Loucy (cell line): ENCODE measurements at regions not wholly inside any gene's neighbourhood (a gene's known extent, or its start where the extent isn't known, plus 50 kb on each side); places are given as distances from the start of the nearest gene placed in this dataset.
"Not testable (repeated sequence)": the region's sequence is repeated elsewhere in the genome, so short reads cannot be mapped to it uniquely, and the experiment has no call there.

Experiments used
- H2AFZ ChIP-seq: fragments of 200-600 bp; sonication (generic); 2 replicates; pipeline ENCODE4 v1.6.0; 2016; ENCODE audit warnings: antibody characterized with exemption, mild to moderate bottlenecking, low read length, moderate library complexity
- H3F3A ChIP-seq: fragments of 200-600 bp; 2 replicates; pipeline ENCODE4 v1.6.0; 2016; ENCODE audit warnings: antibody characterized with exemption, low read depth, mild to moderate bottlenecking
- H3K27me3 ChIP-seq: fragments of 200-600 bp; sonication (generic); 2 replicates; pipeline ENCODE4 v1.6.1; 2014; ENCODE audit warnings: low read length, mild to moderate bottlenecking; ENCODE audit not compliant: insufficient read depth, poor library complexity, severe bottlenecking
- H3K36me3 ChIP-seq: fragments of 200-600 bp; sonication (generic); 2 replicates; pipeline ENCODE4 v1.6.1; 2016; ENCODE audit warnings: low read length; ENCODE audit not compliant: insufficient read depth
- H3K4me1 ChIP-seq: fragments of 200-600 bp; sonication (generic); 2 replicates; pipeline ENCODE4 v1.5.1; 2014; ENCODE audit warnings: low read length, mild to moderate bottlenecking; ENCODE audit not compliant: insufficient read depth, poor library complexity, severe bottlenecking
- H3K4me2 ChIP-seq: fragments of 200-600 bp; sonication (generic); 2 replicates; pipeline ENCODE4 v1.6.0; 2014; ENCODE audit warnings: antibody characterized with exemption, low read length, low read depth, mild to moderate bottlenecking; ENCODE audit not compliant: poor library complexity, severe bottlenecking
- H3K4me3 ChIP-seq: fragments of 200-600 bp; sonication (generic); 2 replicates; pipeline ENCODE4 v1.5.1; 2014; ENCODE audit warnings: low read length, mild to moderate bottlenecking, mixed read lengths; ENCODE audit not compliant: poor library complexity, severe bottlenecking
- H3K79me2 ChIP-seq: fragments of 200-600 bp; sonication (generic); 2 replicates; pipeline ENCODE4 v1.6.1; 2014; ENCODE audit warnings: low read length; ENCODE audit not compliant: insufficient read depth
- H3K9ac ChIP-seq: fragments of 200-600 bp; sonication (generic); 2 replicates; pipeline ENCODE4 v1.6.0; 2014; ENCODE audit warnings: mild to moderate bottlenecking, low read depth, low read length, moderate library complexity; ENCODE audit not compliant: poor library complexity, severe bottlenecking
- H3K9me2 ChIP-seq: fragments of 200-600 bp; sonication (generic); replicated peaks from 2 replicates; pipeline ENCODE4 v1.6.1; 2016; ENCODE audit warnings: low read depth, low read length, mixed read lengths
- H3K9me3 ChIP-seq: fragments of 200-600 bp; sonication (generic); 2 replicates; pipeline ENCODE4 v1.6.1; 2014; ENCODE audit warnings: mild to moderate bottlenecking, antibody characterized with exemption, low read length, low read depth; ENCODE audit not compliant: insufficient read depth
- H4K20me1 ChIP-seq: fragments of 200-600 bp; sonication (generic); 2 replicates; pipeline ENCODE4 v1.6.0; 2014; ENCODE audit warnings: antibody characterized with exemption, low read length, mild to moderate bottlenecking; ENCODE audit not compliant: insufficient read depth, poor library complexity, severe bottlenecking
- CTCF ChIP-seq: fragments of 200-600 bp; sonication (generic); conservative IDR thresholded peaks from 2 replicates; pipeline ENCODE4 v1.5.1; 2014; ENCODE audit warnings: mild to moderate bottlenecking, antibody characterized with exemption, low read length
- EZH2phosphoT487 ChIP-seq: fragments of 200-600 bp; IDR thresholded peaks from 2 replicates; pipeline ENCODE4 v1.6.1; 2018; ENCODE audit warnings: antibody characterized with exemption, mild to moderate bottlenecking, moderate library complexity, borderline replicate concordance

- Histone ChIP-seq H3K4me3 (no peak overlapping the region), H3K4me2 (no peak overlapping the region), H3K9me2 (no peaks in the 10 kb centered on the region), H3K4me1 (no peaks in the 10 kb centered on the region), H3K9me3 (no peaks in the 10 kb centered on the region), H3F3A (no peaks in the 10 kb centered on the region), H4K20me1 (no peaks in the 10 kb centered on the region), H3K27me3 (no peaks in the 10 kb centered on the region), H2AFZ (no peak overlapping the region), H3K79me2 (no peaks in the 10 kb centered on the region), H3K9ac (no peak overlapping the region), H3K36me3 (no peaks in the 10 kb centered on the region)
- no peak for TF ChIP-seq EZH2phosphoT487
- no peak for TF ChIP-seq CTCF
Measured at GRCh38 chr3:75300606-75301005, 363.5 kb upstream of the FRG2C start.

GRCh38 chr3:75301050-75301449 lies 363.1 kb upstream of the FRG2C start:
- not testable (repeated sequence) for H4K20me1 ChIP-seq, H3K36me3 ChIP-seq, H3K9me2 ChIP-seq, H3F3A ChIP-seq, H3K4me3 ChIP-seq, H3K9ac ChIP-seq, H3K4me2 ChIP-seq, H3K4me1 ChIP-seq, H3K9me3 ChIP-seq, H3K27me3 ChIP-seq, H3K79me2 ChIP-seq, H2AFZ ChIP-seq

- Histone ChIP-seq H3K9me2 (no peaks in the 10 kb centered on the region), H3K27me3 (no peaks in the 10 kb centered on the region), H3K79me2 (no peaks in the 10 kb centered on the region), H3K4me1 (no peaks in the 10 kb centered on the region), H3K9me3 (no peaks in the 10 kb centered on the region), H3K36me3 (no peaks in the 10 kb centered on the region), H3K4me2 (no peak overlapping the region), H3F3A (no peaks in the 10 kb centered on the region), H3K4me3 (no peak overlapping the region), H4K20me1 (no peaks in the 10 kb centered on the region), H2AFZ (no peak overlapping the region), H3K9ac (no peak overlapping the region)
- TF ChIP-seq EZH2phosphoT487 (no peak), CTCF (no peak)
Measured at GRCh38 chr3:75303741-75304140, 360.4 kb upstream of the FRG2C start.

GRCh38 chr3:75305901-75306300 lies 358.2 kb upstream of the FRG2C start:
- Histone ChIP-seq H3K4me3 (no peak overlapping the region), H3K27me3 (no peaks in the 10 kb centered on the region), H3K4me2 (no peak overlapping the region), H4K20me1 (no peaks in the 10 kb centered on the region), H3K9me3 (no peaks in the 10 kb centered on the region), H2AFZ (no peak overlapping the region), H3K79me2 (no peaks in the 10 kb centered on the region), H3F3A (no peaks in the 10 kb centered on the region), H3K36me3 (no peaks in the 10 kb centered on the region), H3K4me1 (no peaks in the 10 kb centered on the region), H3K9ac (no peak overlapping the region), H3K9me2 (no peaks in the 10 kb centered on the region)
- no peak for TF ChIP-seq EZH2phosphoT487
- no peak for TF ChIP-seq CTCF

GRCh38 chr3:75311306-75311705 lies 352.8 kb upstream of the FRG2C start:
- H3K4me3 ChIP-seq, H3K9me2 ChIP-seq, H3K4me1 ChIP-seq, H4K20me1 ChIP-seq, H3K36me3 ChIP-seq, H3K9ac ChIP-seq, H3K79me2 ChIP-seq, H2AFZ ChIP-seq, H3K4me2 ChIP-seq, H3K9me3 ChIP-seq, H3F3A ChIP-seq, H3K27me3 ChIP-seq: not testable (repeated sequence)

GRCh38 chr3:75312469-75312868 lies 351.7 kb upstream of the FRG2C start:
- H3K36me3 ChIP-seq, H3K4me1 ChIP-seq, H2AFZ ChIP-seq, H4K20me1 ChIP-seq, H3K79me2 ChIP-seq, H3F3A ChIP-seq, H3K9ac ChIP-seq, H3K4me2 ChIP-seq, H3K9me3 ChIP-seq, H3K9me2 ChIP-seq, H3K27me3 ChIP-seq, H3K4me3 ChIP-seq: not testable (repeated sequence)
